GM08714 (cell line): ENCODE measurements at regions not wholly inside any gene's neighbourhood (a gene's known extent, or its start where the extent isn't known, plus 50 kb on each side); places are given as distances from the start of the nearest gene placed in this dataset.
"Not testable (repeated sequence)": the region's sequence is repeated elsewhere in the genome, so short reads cannot be mapped to it uniquely, and the experiment has no call there.

Experiments
- H3K4me3 ChIP-seq: fragments of 200-500 bp; sonication (Bioruptor generic); 2 replicates; pipeline ENCODE4 v1.5.1; 2014; ENCODE audit warnings: mild to moderate bottlenecking, low read length, inconsistent platforms
- ZNF274 ChIP-seq: IDR thresholded peaks from 2 replicates; pipeline ENCODE4 v1.6.1; 2012; ENCODE audit warnings: mild to moderate bottlenecking, low read depth, low read length

GRCh38 chr10:21125471-21126228 is 228.5 kb upstream of the NEBL start:
- H3K4me3 ChIP-seq, result no peak overlapping the region
- no peak for TF ChIP-seq ZNF274

- no peak for TF ChIP-seq ZNF274
Measured at GRCh38 chr10:21122907-21123306, 225.8 kb upstream of the NEBL start.

GRCh38 chr10:21121822-21122221 is 224.7 kb upstream of the NEBL start:
- not testable (repeated sequence) for H3K4me3 ChIP-seq

More at GRCh38 chr10:21122907-21123306, 225.8 kb upstream of the NEBL start:
- H3K4me3 ChIP-seq, result no peak overlapping the region

GRCh38 chr10:21114683-21115082 is 217.6 kb upstream of the NEBL start:
- TF ChIP-seq ZNF274, result no peak
- H3K4me3 ChIP-seq, result no peak overlapping the region

GRCh38 chr10:21110358-21110757 is 213.2 kb upstream of the NEBL start:
- no peak overlapping the region for H3K4me3 ChIP-seq
- TF ChIP-seq ZNF274, result no peak

GRCh38 chr10:21106931-21107330 is 209.8 kb upstream of the NEBL start:
- not testable (repeated sequence) for H3K4me3 ChIP-seq

GRCh38 chr10:21105331-21105730 is 208.2 kb upstream of the NEBL start:
- H3K4me3 ChIP-seq, result not testable (repeated sequence)

- no peak for TF ChIP-seq ZNF274
- H3K4me3 ChIP-seq, result no peak overlapping the region
Measured at GRCh38 chr10:21100871-21101514, 203.9 kb upstream of the NEBL start.

GRCh38 chr10:21100190-21100589 is 203.1 kb upstream of the NEBL start:
- no peak overlapping the region for H3K4me3 ChIP-seq
- TF ChIP-seq ZNF274, result no peak

GRCh38 chr10:21099291-21100062 is 202.4 kb upstream of the NEBL start:
- H3K4me3 ChIP-seq, result no peak overlapping the region
- TF ChIP-seq ZNF274, result no peak

GRCh38 chr10:21097926-21098355 is 200.8 kb upstream of the NEBL start:
- TF ChIP-seq ZNF274, result no peak
- H3K4me3 ChIP-seq, result no peak overlapping the region

GRCh38 chr10:21095494-21096055 is 198.5 kb upstream of the NEBL start:
- no peak overlapping the region for H3K4me3 ChIP-seq
- TF ChIP-seq ZNF274, result no peak

- no peak overlapping the region for H3K4me3 ChIP-seq
Measured at GRCh38 chr10:21095073-21095472, 198.0 kb upstream of the NEBL start.

GRCh38 chr10:21092683-21093524 is 195.8 kb upstream of the NEBL start:
- TF ChIP-seq ZNF274, result no peak
- no peak overlapping the region for H3K4me3 ChIP-seq

More at GRCh38 chr10:21095073-21095472, 198.0 kb upstream of the NEBL start:
- TF ChIP-seq ZNF274, result no peak
